H1 (cell line): ENCODE measurements at regions not wholly inside any gene's neighbourhood (a gene's known extent, or its start where the extent isn't known, plus 50 kb on each side); places are given as distances from the start of the nearest gene placed in this dataset.

Source experiments
- CEBPB ChIP-seq: IDR thresholded peaks from 2 replicates; pipeline ENCODE4 v1.6.1; 2012; ENCODE audit warnings: low read depth, low read length
- CTCF ChIP-seq, 3 experiments: IDR thresholded peaks; 1 replicate in 2 of 3; 2 replicates in 1 of 3; pipeline versions ENCODE4 v1.5.1 to v1.6.1; 2011; ENCODE audit warnings: low read length in 3 of 3, mild to moderate bottlenecking in 3 of 3, inconsistent platforms in 2 of 3, low read depth in 1 of 3, moderate library complexity in 1 of 3; ENCODE audit not compliant: insufficient read depth in 1 of 3; ENCODE audit errors: control extremely low read depth in 1 of 3
- POLR2A ChIP-seq, 2 experiments: IDR thresholded peaks; 1 replicate in 1 of 2; 2 replicates in 1 of 2; pipeline ENCODE4 v1.6.1; 2011; ENCODE audit warnings: low read depth in 2 of 2, low read length in 2 of 2, mild to moderate bottlenecking in 2 of 2; ENCODE audit errors: control extremely low read depth in 1 of 2
- POLR2AphosphoS5 ChIP-seq: IDR thresholded peaks from 2 replicates; pipeline ENCODE4 v1.6.1; 2011; ENCODE audit warnings: low read depth, low read length
- SIN3A ChIP-seq, 2 experiments: IDR thresholded peaks in 1 of 2; conservative IDR thresholded peaks in 1 of 2; 2 replicates each; pipeline ENCODE4 v1.6.1; 2011 to 2012; ENCODE audit warnings: low read length in 2 of 2, improper control_type of control experiment in 1 of 2, low read depth in 1 of 2, mild to moderate bottlenecking in 1 of 2
- ZNF274 ChIP-seq: IDR thresholded peaks from 2 replicates; pipeline ENCODE4 v1.7.0; 2012; ENCODE audit warnings: low read length, borderline replicate concordance; ENCODE audit errors: extremely low read depth

DNA sequence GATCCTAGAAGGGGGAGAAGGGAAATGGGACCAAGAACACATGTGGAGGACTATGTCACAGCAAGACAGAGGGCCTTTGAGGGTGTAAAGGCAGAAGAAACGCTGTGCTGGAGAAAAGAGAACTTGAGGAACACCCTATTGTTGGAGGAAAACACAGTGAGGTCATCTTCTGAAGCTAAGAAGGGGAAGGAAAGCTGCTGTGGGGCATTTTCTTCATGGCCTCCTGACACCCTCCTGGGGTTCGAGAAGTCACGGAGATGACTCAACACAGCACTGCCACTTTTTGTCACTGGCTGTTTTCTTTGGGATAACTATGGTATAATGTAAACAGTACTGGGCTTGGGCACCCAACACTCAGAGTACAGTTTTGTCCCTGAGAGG lies 492.6 kb upstream of the CADM1 start:
- no peak for TF ChIP-seq CTCF (IDR thresholded peaks at IDR 0.05; ENCODE audit: control extremely low read depth in 1 of 3, insufficient read depth in 1 of 3, low read depth in 1 of 3, low read length in 3 of 3)
- no peak for TF ChIP-seq SIN3A (conservative IDR thresholded peaks at IDR 0.05 in 1 of 2, IDR thresholded peaks at IDR 0.05 in 1 of 2; ENCODE audit: low read depth in 1 of 2, low read length in 2 of 2)
- no peak for TF ChIP-seq POLR2A (IDR thresholded peaks at IDR 0.05; ENCODE audit: control extremely low read depth in 1 of 2, low read depth in 2 of 2, low read length in 2 of 2)
- TF ChIP-seq POLR2AphosphoS5: no peak
- TF ChIP-seq ZNF274: no peak
- TF ChIP-seq CEBPB: no peak
